IMR-90 (cell line): ENCODE measurements at regions not wholly inside any gene's neighbourhood (a gene's known extent, or its start where the extent isn't known, plus 50 kb on each side); places are given as distances from the start of the nearest gene placed in this dataset.

Source experiments
- ATAC-seq: fragments of 200-7000 bp; cut with Tn5 transposase; 2 replicates; pipeline ENCODE4 v1.9.1; 2020; ENCODE audit warnings: low read depth, mild to moderate bottlenecking, moderate library complexity
- BruUV-seq: library from RNA; stranded (reverse); fragments of 400-500 nt; replicated peaks from 2 replicates; lab custom pipeline; 2021; lab: Mats Ljungman, UMichigan
- CTCF ChIA-PET: fragments of 300-600 bp; formaldehyde crosslinking; extraction: SDS; loops from one replicate; lab custom pipeline; 2021; ENCODE audit warnings: antibody characterized with exemption; lab: Yijun Ruan, JAX
- POLR2A ChIA-PET: fragments of 300-600 bp; sonication (Branson Sonifier 250); formaldehyde crosslinking; loops from one replicate; lab custom pipeline; 2022; ENCODE audit warnings: antibody characterized with exemption; ENCODE audit not compliant: unreplicated experiment; lab: Charles Lee
- DNase-seq: peaks from one replicate; pipeline ENCODE4 v3.0.0; 2013
- H2AFZ ChIP-seq: replicated peaks from 2 replicates; pipeline ENCODE3; 2013; ENCODE audit warnings: low read length, mild to moderate bottlenecking; ENCODE audit not compliant: poor library complexity
- H2AK5ac ChIP-seq: 2 replicates; pipeline ENCODE4 v1.6.1; 2013; ENCODE audit warnings: low read depth, low read length, inconsistent platforms
- H2AK9ac ChIP-seq: replicated peaks from 2 replicates; pipeline ENCODE3; 2013; ENCODE audit warnings: mild to moderate bottlenecking, low read depth, low read length, moderate library complexity; ENCODE audit not compliant: poor library complexity
- H2BK120ac ChIP-seq: 2 replicates; pipeline ENCODE4 v1.6.1; 2013; ENCODE audit warnings: low read depth, low read length, inconsistent platforms
- H2BK15ac ChIP-seq: 3 replicates; pipeline ENCODE4 v1.6.1; 2013; ENCODE audit warnings: low read depth, low read length, inconsistent platforms
- H2BK20ac ChIP-seq: 2 replicates; pipeline ENCODE4 v1.6.1; 2013; ENCODE audit warnings: low read depth, mild to moderate bottlenecking, inconsistent platforms, low read length, moderate library complexity
- H2BK5ac ChIP-seq: 2 replicates; pipeline ENCODE4 v1.6.1; 2013; ENCODE audit warnings: mild to moderate bottlenecking, low read depth, low read length, inconsistent platforms; ENCODE audit not compliant: poor library complexity, severe bottlenecking
- H3K14ac ChIP-seq: replicated peaks from 2 replicates; pipeline ENCODE4 v1.6.1; 2013; ENCODE audit warnings: low read depth, low read length, inconsistent platforms
- H3K18ac ChIP-seq: 2 replicates; pipeline ENCODE4 v1.6.1; 2013; ENCODE audit warnings: low read depth, low read length, control low read depth
- H3K23ac ChIP-seq: 2 replicates; pipeline ENCODE4 v1.6.1; 2013; ENCODE audit warnings: low read depth, low read length, inconsistent platforms
- H3K27ac ChIP-seq: 2 replicates; pipeline ENCODE4 v1.5.1; 2013; ENCODE audit warnings: mild to moderate bottlenecking, control low read depth, low read length; ENCODE audit not compliant: insufficient read depth
- H3K27me3 ChIP-seq: 2 replicates; pipeline ENCODE4 v1.6.1; 2013; ENCODE audit warnings: low read length; ENCODE audit not compliant: control insufficient read depth, insufficient read depth
- H3K36me3 ChIP-seq: 2 replicates; pipeline ENCODE4 v1.6.1; 2013; ENCODE audit warnings: low read length, mixed read lengths; ENCODE audit not compliant: control insufficient read depth, insufficient read depth
- H3K4ac ChIP-seq: 2 replicates; pipeline ENCODE4 v1.6.1; 2013; ENCODE audit warnings: low read depth, low read length, inconsistent platforms
- H3K4me1 ChIP-seq: 2 replicates; pipeline ENCODE4 v1.6.1; 2013; ENCODE audit warnings: low read length, mixed read lengths; ENCODE audit not compliant: control insufficient read depth, insufficient read depth
- H3K4me2 ChIP-seq: 2 replicates; pipeline ENCODE4 v1.6.1; 2013; ENCODE audit warnings: low read depth, mild to moderate bottlenecking, control low read depth, low read length, moderate library complexity
- H3K4me3 ChIP-seq: 2 replicates; pipeline ENCODE4 v1.5.1; 2013; ENCODE audit warnings: low read depth, mild to moderate bottlenecking, control low read depth, low read length, moderate library complexity; ENCODE audit not compliant: insufficient read depth
- H3K56ac ChIP-seq: 2 replicates; pipeline ENCODE4 v1.6.1; 2013; ENCODE audit warnings: low read length, inconsistent platforms; ENCODE audit not compliant: insufficient read depth; ENCODE audit errors: extremely low read depth
- H3K79me1 ChIP-seq, 2 experiments: 2 replicates each; pipeline ENCODE4 v1.6.1; 2013; ENCODE audit warnings: low read length in 2 of 2, inconsistent platforms in 1 of 2, low read depth in 1 of 2
- H3K9ac ChIP-seq: 2 replicates; pipeline ENCODE4 v1.6.1; 2013; ENCODE audit warnings: low read depth, low read length, control low read depth
- H3K9me1 ChIP-seq: 2 replicates; pipeline ENCODE4 v1.6.1; 2013; ENCODE audit warnings: low read length, inconsistent platforms; ENCODE audit not compliant: insufficient read depth
- H3K9me3 ChIP-seq: 2 replicates; pipeline ENCODE4 v1.6.1; 2013; ENCODE audit warnings: low read length; ENCODE audit not compliant: control insufficient read depth, insufficient read depth
- H4K20me1 ChIP-seq: 2 replicates; pipeline ENCODE4 v1.6.1; 2013; ENCODE audit warnings: low read length, inconsistent platforms; ENCODE audit not compliant: insufficient read depth
- H4K5ac ChIP-seq: 2 replicates; pipeline ENCODE4 v1.6.1; 2013; ENCODE audit warnings: mild to moderate bottlenecking, low read depth, low read length, control low read depth
- H4K8ac ChIP-seq, 2 experiments: 2 replicates each; pipeline ENCODE4 v1.6.1; 2013; ENCODE audit warnings: low read depth in 2 of 2, low read length in 2 of 2, control low read depth in 1 of 2, inconsistent platforms in 1 of 2
- H4K91ac ChIP-seq: 2 replicates; pipeline ENCODE4 v1.6.1; 2013; ENCODE audit warnings: low read depth, low read length, inconsistent platforms; ENCODE audit not compliant: insufficient read depth
- MAZ ChIP-seq: IDR thresholded peaks from 2 replicates; pipeline ENCODE4 v1.6.1; 2012; ENCODE audit warnings: low read depth, mild to moderate bottlenecking, low read length, improper control_type of control experiment, moderate library complexity, borderline replicate concordance
- POLR2A ChIP-seq: IDR thresholded peaks from 2 replicates; pipeline ENCODE4 v1.6.1; 2012; ENCODE audit warnings: mild to moderate bottlenecking, low read depth, low read length
- USF2 ChIP-seq: fragments of 150-350 bp; IDR thresholded peaks from 2 replicates; pipeline ENCODE4 v1.6.1; 2017; ENCODE audit warnings: mild to moderate bottlenecking, antibody characterized with exemption, low read length, low read depth
- dilution Hi-C: fragments of 300-500 bp; cut with HindIII; formaldehyde crosslinking; loops from one replicate; pipeline ENCODE4 v1.14.3; 2018; ENCODE audit warnings: low sequenced_read_pairs; ENCODE audit not compliant: unreplicated experiment
- in situ Hi-C: fragments of 300-500 bp; cut with MboI; formaldehyde crosslinking; loops from 3 replicates; pipeline ENCODE4 v1.14.3; 2019; ENCODE audit warnings: low sequenced_read_pairs, inconsistent platforms, mixed read lengths
- intact Hi-C: fragments of 100-400 bp; cut with micrococcal nuclease; formaldehyde crosslinking; loops from 2 replicates; pipeline ENCODE4 v1.10.0; 2022

GRCh38 chr5:109561447-109561846 lies 128.3 kb upstream of the MAN2A1 start:
- Histone ChIP-seq H3K36me3 (no peaks in the 10 kb centered on the region), H3K56ac (no peak overlapping the region)

More at GRCh38 chr5:109561447-109561846, 128.3 kb upstream of the MAN2A1 start:
- Histone ChIP-seq H3K4me2 (no peak overlapping the region), H2AFZ (no peak overlapping the region), H3K9ac (no peak overlapping the region), H3K27ac (no peak overlapping the region), H3K4ac (no peak overlapping the region), H2BK5ac (no peak overlapping the region), H4K20me1 (no peaks in the 10 kb centered on the region), H3K14ac (no peak overlapping the region), H2BK20ac (no peak overlapping the region), H4K8ac (no peak overlapping the region), H3K9me3 (no peaks in the 10 kb centered on the region), H2BK15ac (no peak overlapping the region), H2BK120ac (no peak overlapping the region), H4K5ac (no peak overlapping the region), H3K4me1 (no peaks in the 10 kb centered on the region), H3K79me1 (no peaks in the 10 kb centered on the region), H3K18ac (no peak overlapping the region), H2AK5ac (no peak overlapping the region), H4K91ac (no peak overlapping the region), H3K4me3 (no peak overlapping the region), H2AK9ac (no peak overlapping the region), H3K27me3 (no peaks in the 10 kb centered on the region), H3K23ac (no peak overlapping the region), H3K9me1 (no peaks in the 10 kb centered on the region)
- ATAC-seq (no peak), DNase-seq (no peak)
- BruUV-seq, result no TSS peak
- ChIA-PET POLR2A (no interaction called here), CTCF (no interaction called here)
- dilution Hi-C loops (no loop called here), in situ Hi-C loops (no loop called here), intact Hi-C loops (loop anchor here (10.0 kb wide), 1 partner anchor 1063 kb away; no protein-coding TSS in a partner anchor)
- TF ChIP-seq USF2 (no peak), MAZ (no peak), POLR2A (no peak)
